Transverse colon (tissue), 4 donors: ENCODE measurements at regions not wholly inside any gene's neighbourhood (a gene's known extent, or its start where the extent isn't known, plus 50 kb on each side); places are given as distances from the start of the nearest gene placed in this dataset.

Source experiments
- EP300 ChIP-seq: sonication (generic); formaldehyde crosslinking; IDR thresholded peaks from one replicate; pipeline ENCODE4 v1.6.1; 2017; ENCODE audit warnings: antibody characterized with exemption, low read depth
- POLR2A ChIP-seq: fragments of 450-650 bp; IDR thresholded peaks from one replicate; pipeline ENCODE4 v1.6.1; 2016; ENCODE audit warnings: antibody characterized with exemption, mild to moderate bottlenecking, moderate library complexity
- POLR2AphosphoS5 ChIP-seq, 3 donors: sonication (generic); formaldehyde crosslinking; IDR thresholded peaks; one replicate each; pipeline ENCODE4 v1.6.1; 2016; ENCODE audit warnings: antibody characterized with exemption in 3 of 3
- TF ChIP-seq, protein P1 (sequence below), 5 experiments: fragments of 200-600 bp in 3 of 5; fragments of 450-650 bp in 2 of 5; sonication (generic) in 3 of 5; IDR thresholded peaks; 1 replicate in 2 of 5; 2 replicates in 3 of 5; pipeline ENCODE4 v1.5.1; 2016 to 2017; ENCODE audit warnings: antibody characterized with exemption in 5 of 5, inconsistent platforms in 3 of 5, mild to moderate bottlenecking in 2 of 5, moderate library complexity in 1 of 5

DNA sequence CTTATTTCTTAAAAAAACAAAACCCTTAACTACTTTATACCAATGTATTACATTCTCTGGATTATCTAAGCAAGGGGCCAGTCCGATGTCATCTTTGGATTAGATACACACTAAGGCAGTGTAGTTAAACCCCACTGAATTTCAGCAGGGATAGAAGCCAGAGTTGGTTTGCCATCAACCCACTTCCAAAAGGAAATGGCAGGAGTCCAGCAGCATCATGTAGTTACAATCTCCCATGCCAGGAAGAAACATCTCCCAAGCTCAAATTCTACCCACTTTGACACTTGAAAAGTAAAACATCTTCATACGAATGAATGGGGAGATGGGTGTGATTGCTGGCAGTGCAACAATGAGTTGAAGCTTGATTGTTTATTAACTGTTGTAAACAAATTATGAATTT lies 203.5 kb upstream of the PLXNC1 start:
- TF ChIP-seq, protein P1, sequence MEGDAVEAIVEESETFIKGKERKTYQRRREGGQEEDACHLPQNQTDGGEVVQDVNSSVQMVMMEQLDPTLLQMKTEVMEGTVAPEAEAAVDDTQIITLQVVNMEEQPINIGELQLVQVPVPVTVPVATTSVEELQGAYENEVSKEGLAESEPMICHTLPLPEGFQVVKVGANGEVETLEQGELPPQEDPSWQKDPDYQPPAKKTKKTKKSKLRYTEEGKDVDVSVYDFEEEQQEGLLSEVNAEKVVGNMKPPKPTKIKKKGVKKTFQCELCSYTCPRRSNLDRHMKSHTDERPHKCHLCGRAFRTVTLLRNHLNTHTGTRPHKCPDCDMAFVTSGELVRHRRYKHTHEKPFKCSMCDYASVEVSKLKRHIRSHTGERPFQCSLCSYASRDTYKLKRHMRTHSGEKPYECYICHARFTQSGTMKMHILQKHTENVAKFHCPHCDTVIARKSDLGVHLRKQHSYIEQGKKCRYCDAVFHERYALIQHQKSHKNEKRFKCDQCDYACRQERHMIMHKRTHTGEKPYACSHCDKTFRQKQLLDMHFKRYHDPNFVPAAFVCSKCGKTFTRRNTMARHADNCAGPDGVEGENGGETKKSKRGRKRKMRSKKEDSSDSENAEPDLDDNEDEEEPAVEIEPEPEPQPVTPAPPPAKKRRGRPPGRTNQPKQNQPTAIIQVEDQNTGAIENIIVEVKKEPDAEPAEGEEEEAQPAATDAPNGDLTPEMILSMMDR (IDR thresholded peaks at IDR 0.05): no peak
- no peak for TF ChIP-seq POLR2A
- no peak for TF ChIP-seq POLR2AphosphoS5 (IDR thresholded peaks at IDR 0.05)
- no peak for TF ChIP-seq EP300
